Adrenal gland (tissue), 9 donors: ENCODE measurements at regions not wholly inside any gene's neighbourhood (a gene's known extent, or its start where the extent isn't known, plus 50 kb on each side); places are given as distances from the start of the nearest gene placed in this dataset.

Experiments
- DNase-seq, 7 donors: peaks; one replicate each; pipeline ENCODE4 v3.0.0-alpha.2; 2019 to 2020
- H3K27ac ChIP-seq, 5 donors: fragments of 200-600 bp; sonication (generic) in 4 of 5; 1 replicate in 3 of 5; 2 replicates in 2 of 5; pipeline versions ENCODE4 v1.5.1 to v1.8.0; 2016 to 2020; ENCODE audit warnings: mild to moderate bottlenecking in 1 of 5
- H3K27me3 ChIP-seq: fragments of 200-600 bp; 2 replicates; pipeline ENCODE4 v1.8.0; 2021
- H3K36me3 ChIP-seq, 2 donors: fragments of 200-600 bp; replicated peaks in 1 of 2; 1 replicate in 1 of 2; 2 replicates in 1 of 2; pipeline versions ENCODE4 v1.5.1 to v1.8.0; 2018 to 2022
- H3K4me1 ChIP-seq, 2 donors: fragments of 200-600 bp; replicated peaks in 1 of 2; 1 replicate in 1 of 2; 2 replicates in 1 of 2; pipeline versions ENCODE4 v1.5.1 to v1.8.0; 2018 to 2021
- H3K4me3 ChIP-seq, 4 donors: fragments of 200-600 bp; sonication (generic) in 3 of 4; one replicate each; pipeline ENCODE4 v1.5.1; 2016 to 2018
- H3K9me3 ChIP-seq, 3 donors: fragments of 200-600 bp; sonication (generic) in 1 of 3; replicated peaks in 1 of 3; 1 replicate in 2 of 3; 2 replicates in 1 of 3; pipeline versions ENCODE4 v1.5.1 to v1.8.0; 2016 to 2021
- CTCF ChIP-seq, 6 experiments: fragments of 450-650 bp in 4 of 6; fragments of 200-600 bp in 2 of 6; sonication (generic) in 1 of 6; IDR thresholded peaks; 1 replicate in 5 of 6; 2 replicates in 1 of 6; pipeline versions ENCODE4 v1.5.1 to v1.8.0; 2016 to 2021; ENCODE audit warnings: antibody characterized with exemption in 6 of 6, mild to moderate bottlenecking in 2 of 6, moderate library complexity in 1 of 6
- POLR2A ChIP-seq, 2 donors: fragments of 450-650 bp; IDR thresholded peaks; one replicate each; pipeline ENCODE4 v1.6.1; 2017; ENCODE audit warnings: antibody characterized with exemption in 2 of 2, mild to moderate bottlenecking in 2 of 2, moderate library complexity in 1 of 2
- WGBS, 4 donors: extraction: QIAGEN DNeasy Blood & Tissue Kit in 2 of 4; methylation state at CpG; one replicate each; pipeline versions ENCODE4 v1.1.5 to v1.1.7; 2013 to 2017; 5-methylcytosine and 5-hydroxymethylcytosine counted together
- intact Hi-C, 2 donors: fragments of 100-400 bp; cut with DNase I; formaldehyde crosslinking; loops; one replicate each; pipeline versions ENCODE4 v1.14.1 to v1.15.0; 2022 to 2023
- donor health status: healthy with polysubstance abuse.
- donor health status: Bipolar disorder and iron deficiency.
- donor health status: DM: yes; HTN: yes; CAD: no.
- donor health status: DM: no; HTN: no; CAD: no.
- donor health status: DM: no; HTN: no; CAD: no.

- Histone ChIP-seq H3K4me3 (no peak overlapping the region), H3K27me3 (no peaks in the 10 kb centered on the region), H3K27ac (no peak overlapping the region), H3K4me1 (no peaks in the 10 kb centered on the region), H3K36me3 (no peaks in the 10 kb centered on the region), H3K9me3 (peaks cover 0 to 6% (median 0%) of the 10 kb centered on the region in 3 donors)
- TF ChIP-seq POLR2A (IDR thresholded peaks at IDR 0.05): no peak
- no peak for TF ChIP-seq CTCF (IDR thresholded peaks at IDR 0.05)
- WGBS, 4 donors: 83 to 96% (median 95%) methylated on average over 1 of the region's 1 CpG
- DNase-seq: no peak
- intact Hi-C loops: no loop called here
Observed at GRCh38 chr18:26709897-26710296, 155.6 kb downstream of the AQP4 start.

- no peak overlapping the region for H3K4me3 ChIP-seq
- TF ChIP-seq CTCF (IDR thresholded peaks at IDR 0.05) (no peak), POLR2A (IDR thresholded peaks at IDR 0.05) (no peak)
- no peaks in the 10 kb centered on the region for H3K27me3 ChIP-seq
- H3K27ac ChIP-seq: no peak overlapping the region
- DNase-seq: no peak
- H3K4me1 ChIP-seq: no peaks in the 10 kb centered on the region
- H3K9me3 ChIP-seq: peaks cover 0 to 6% (median 0%) of the 10 kb centered on the region in 3 donors
- H3K36me3 ChIP-seq: no peaks in the 10 kb centered on the region
- intact Hi-C loops: no loop called here
- WGBS, 4 donors: 74 to 84% (median 81%) methylated on average over 7 of the region's 7 CpGs
Observed at GRCh38 chr18:26708806-26709716, 156.4 kb downstream of the AQP4 start.

- Histone ChIP-seq H3K4me3 (no peak overlapping the region), H3K27me3 (no peaks in the 10 kb centered on the region), H3K36me3 (no peaks in the 10 kb centered on the region), H3K4me1 (no peaks in the 10 kb centered on the region), H3K9me3 (peaks cover 0 to 6% (median 0%) of the 10 kb centered on the region in 3 donors), H3K27ac (no peak overlapping the region)
- no peak for DNase-seq
- WGBS, 4 donors: 55 to 63% (median 58%) methylated on average over 10 of the region's 10 CpGs
- TF ChIP-seq CTCF (IDR thresholded peaks at IDR 0.05) (no peak), POLR2A (IDR thresholded peaks at IDR 0.05) (no peak)
- intact Hi-C loops: no loop called here
Observed at GRCh38 chr18:26706911-26707351, 158.6 kb downstream of the AQP4 start.

- intact Hi-C loops: no loop called here
- H3K36me3 ChIP-seq: no peaks in the 10 kb centered on the region
- no peak for TF ChIP-seq CTCF (IDR thresholded peaks at IDR 0.05)
- TF ChIP-seq POLR2A (IDR thresholded peaks at IDR 0.05): no peak
Observed at GRCh38 chr18:26705757-26706156, 157.4 kb upstream of the KCTD1 start.

More at GRCh38 chr18:26705757-26706156, 157.4 kb upstream of the KCTD1 start:
- H3K4me3 ChIP-seq: no peak overlapping the region
- no peak for DNase-seq
- no peak overlapping the region for H3K27ac ChIP-seq
- H3K27me3 ChIP-seq: no peaks in the 10 kb centered on the region
- H3K9me3 ChIP-seq: no peaks in the 10 kb centered on the region
- no peaks in the 10 kb centered on the region for H3K4me1 ChIP-seq
